IMR-90 (cell line): ENCODE measurements at regions not wholly inside any gene's neighbourhood (a gene's known extent, or its start where the extent isn't known, plus 50 kb on each side); places are given as distances from the start of the nearest gene placed in this dataset.

ENCODE experiments used
- ATAC-seq: fragments of 200-7000 bp; cut with Tn5 transposase; 2 replicates; pipeline ENCODE4 v1.9.1; 2020; ENCODE audit warnings: low read depth, mild to moderate bottlenecking, moderate library complexity
- BruUV-seq: library from RNA; stranded (reverse); fragments of 400-500 nt; replicated peaks from 2 replicates; lab custom pipeline; 2021; lab: Mats Ljungman, UMichigan
- CTCF ChIA-PET: fragments of 300-600 bp; formaldehyde crosslinking; extraction: SDS; loops from one replicate; lab custom pipeline; 2021; ENCODE audit warnings: antibody characterized with exemption; lab: Yijun Ruan, JAX
- POLR2A ChIA-PET: fragments of 300-600 bp; sonication (Branson Sonifier 250); formaldehyde crosslinking; loops from one replicate; lab custom pipeline; 2022; ENCODE audit warnings: antibody characterized with exemption; ENCODE audit not compliant: unreplicated experiment; lab: Charles Lee
- DNase-seq: peaks from one replicate; pipeline ENCODE4 v3.0.0; 2013
- H2AFZ ChIP-seq: replicated peaks from 2 replicates; pipeline ENCODE3; 2013; ENCODE audit warnings: low read length, mild to moderate bottlenecking; ENCODE audit not compliant: poor library complexity
- H2AK5ac ChIP-seq: 2 replicates; pipeline ENCODE4 v1.6.1; 2013; ENCODE audit warnings: low read depth, low read length, inconsistent platforms
- H2AK9ac ChIP-seq: replicated peaks from 2 replicates; pipeline ENCODE3; 2013; ENCODE audit warnings: mild to moderate bottlenecking, low read depth, low read length, moderate library complexity; ENCODE audit not compliant: poor library complexity
- H2BK120ac ChIP-seq: 2 replicates; pipeline ENCODE4 v1.6.1; 2013; ENCODE audit warnings: low read depth, low read length, inconsistent platforms
- H2BK15ac ChIP-seq: 3 replicates; pipeline ENCODE4 v1.6.1; 2013; ENCODE audit warnings: low read depth, low read length, inconsistent platforms
- H2BK20ac ChIP-seq: 2 replicates; pipeline ENCODE4 v1.6.1; 2013; ENCODE audit warnings: low read depth, mild to moderate bottlenecking, inconsistent platforms, low read length, moderate library complexity
- H2BK5ac ChIP-seq: 2 replicates; pipeline ENCODE4 v1.6.1; 2013; ENCODE audit warnings: mild to moderate bottlenecking, low read depth, low read length, inconsistent platforms; ENCODE audit not compliant: poor library complexity, severe bottlenecking
- H3K14ac ChIP-seq: replicated peaks from 2 replicates; pipeline ENCODE4 v1.6.1; 2013; ENCODE audit warnings: low read depth, low read length, inconsistent platforms
- H3K18ac ChIP-seq: 2 replicates; pipeline ENCODE4 v1.6.1; 2013; ENCODE audit warnings: low read depth, low read length, control low read depth
- H3K23ac ChIP-seq: 2 replicates; pipeline ENCODE4 v1.6.1; 2013; ENCODE audit warnings: low read depth, low read length, inconsistent platforms
- H3K27ac ChIP-seq: 2 replicates; pipeline ENCODE4 v1.5.1; 2013; ENCODE audit warnings: mild to moderate bottlenecking, control low read depth, low read length; ENCODE audit not compliant: insufficient read depth
- H3K27me3 ChIP-seq: 2 replicates; pipeline ENCODE4 v1.6.1; 2013; ENCODE audit warnings: low read length; ENCODE audit not compliant: control insufficient read depth, insufficient read depth
- H3K36me3 ChIP-seq: 2 replicates; pipeline ENCODE4 v1.6.1; 2013; ENCODE audit warnings: low read length, mixed read lengths; ENCODE audit not compliant: control insufficient read depth, insufficient read depth
- H3K4ac ChIP-seq: 2 replicates; pipeline ENCODE4 v1.6.1; 2013; ENCODE audit warnings: low read depth, low read length, inconsistent platforms
- H3K4me1 ChIP-seq: 2 replicates; pipeline ENCODE4 v1.6.1; 2013; ENCODE audit warnings: low read length, mixed read lengths; ENCODE audit not compliant: control insufficient read depth, insufficient read depth
- H3K4me2 ChIP-seq: 2 replicates; pipeline ENCODE4 v1.6.1; 2013; ENCODE audit warnings: low read depth, mild to moderate bottlenecking, control low read depth, low read length, moderate library complexity
- H3K4me3 ChIP-seq: 2 replicates; pipeline ENCODE4 v1.5.1; 2013; ENCODE audit warnings: low read depth, mild to moderate bottlenecking, control low read depth, low read length, moderate library complexity; ENCODE audit not compliant: insufficient read depth
- H3K56ac ChIP-seq: 2 replicates; pipeline ENCODE4 v1.6.1; 2013; ENCODE audit warnings: low read length, inconsistent platforms; ENCODE audit not compliant: insufficient read depth; ENCODE audit errors: extremely low read depth
- H3K79me1 ChIP-seq, 2 experiments: 2 replicates each; pipeline ENCODE4 v1.6.1; 2013; ENCODE audit warnings: low read length in 2 of 2, inconsistent platforms in 1 of 2, low read depth in 1 of 2
- H3K9ac ChIP-seq: 2 replicates; pipeline ENCODE4 v1.6.1; 2013; ENCODE audit warnings: low read depth, low read length, control low read depth
- H3K9me1 ChIP-seq: 2 replicates; pipeline ENCODE4 v1.6.1; 2013; ENCODE audit warnings: low read length, inconsistent platforms; ENCODE audit not compliant: insufficient read depth
- H3K9me3 ChIP-seq: 2 replicates; pipeline ENCODE4 v1.6.1; 2013; ENCODE audit warnings: low read length; ENCODE audit not compliant: control insufficient read depth, insufficient read depth
- H4K20me1 ChIP-seq: 2 replicates; pipeline ENCODE4 v1.6.1; 2013; ENCODE audit warnings: low read length, inconsistent platforms; ENCODE audit not compliant: insufficient read depth
- H4K5ac ChIP-seq: 2 replicates; pipeline ENCODE4 v1.6.1; 2013; ENCODE audit warnings: mild to moderate bottlenecking, low read depth, low read length, control low read depth
- H4K8ac ChIP-seq, 2 experiments: 2 replicates each; pipeline ENCODE4 v1.6.1; 2013; ENCODE audit warnings: low read depth in 2 of 2, low read length in 2 of 2, control low read depth in 1 of 2, inconsistent platforms in 1 of 2
- H4K91ac ChIP-seq: 2 replicates; pipeline ENCODE4 v1.6.1; 2013; ENCODE audit warnings: low read depth, low read length, inconsistent platforms; ENCODE audit not compliant: insufficient read depth
- BHLHE40 ChIP-seq: fragments of 150-350 bp; IDR thresholded peaks from 2 replicates; pipeline ENCODE4 v1.6.1; 2016; ENCODE audit warnings: mild to moderate bottlenecking, low read depth, low read length
- CEBPB ChIP-seq: IDR thresholded peaks from 2 replicates; pipeline ENCODE4 v1.6.1; 2012; ENCODE audit warnings: low read depth, low read length, improper control_type of control experiment
- CHD1 ChIP-seq: IDR thresholded peaks from 2 replicates; pipeline ENCODE4 v1.6.1; 2012; ENCODE audit warnings: low read depth, low read length, improper control_type of control experiment
- CTCF ChIP-seq: conservative IDR thresholded peaks from 2 replicates; pipeline ENCODE4 v1.5.1; 2012; ENCODE audit warnings: mild to moderate bottlenecking, low read depth, low read length, improper control_type of control experiment
- ELK1 ChIP-seq: fragments of 150-350 bp; IDR thresholded peaks from 2 replicates; pipeline ENCODE4 v1.6.1; 2016; ENCODE audit warnings: low read depth, mild to moderate bottlenecking, low read length, moderate library complexity, borderline replicate concordance
- FOS ChIP-seq: fragments of 150-350 bp; IDR thresholded peaks from 2 replicates; pipeline ENCODE4 v1.6.1; 2016; ENCODE audit warnings: low read depth, low read length
- MAFK ChIP-seq: IDR thresholded peaks from 2 replicates; pipeline ENCODE4 v1.6.1; 2012; ENCODE audit warnings: low read depth, low read length, improper control_type of control experiment
- MXI1 ChIP-seq: IDR thresholded peaks from 2 replicates; pipeline ENCODE4 v1.6.1; 2012; ENCODE audit warnings: low read depth, mild to moderate bottlenecking, low read length, moderate library complexity, borderline replicate concordance
- NFE2L2 ChIP-seq: fragments of 150-350 bp; IDR thresholded peaks from 2 replicates; pipeline ENCODE4 v1.6.1; 2016; ENCODE audit warnings: low read depth, mild to moderate bottlenecking, low read length
- POLR2A ChIP-seq: IDR thresholded peaks from 2 replicates; pipeline ENCODE4 v1.6.1; 2012; ENCODE audit warnings: mild to moderate bottlenecking, low read depth, low read length
- RAD21 ChIP-seq: IDR thresholded peaks from 2 replicates; pipeline ENCODE4 v1.6.1; 2012; ENCODE audit warnings: low read length, improper control_type of control experiment
- RCOR1 ChIP-seq: IDR thresholded peaks from 2 replicates; pipeline ENCODE4 v1.6.1; 2012; ENCODE audit warnings: mild to moderate bottlenecking, low read length, improper control_type of control experiment; ENCODE audit not compliant: insufficient replicate concordance
- RFX5 ChIP-seq: IDR thresholded peaks from 2 replicates; pipeline ENCODE4 v1.8.0; 2012; ENCODE audit warnings: low read depth, mild to moderate bottlenecking, low read length, moderate library complexity
- SMC3 ChIP-seq: fragments of 150-350 bp; IDR thresholded peaks from 2 replicates; pipeline ENCODE4 v1.6.1; 2016; ENCODE audit warnings: low read depth, mild to moderate bottlenecking, antibody characterized with exemption, low read length, moderate library complexity
- USF2 ChIP-seq: fragments of 150-350 bp; IDR thresholded peaks from 2 replicates; pipeline ENCODE4 v1.6.1; 2017; ENCODE audit warnings: mild to moderate bottlenecking, antibody characterized with exemption, low read length, low read depth
- WGBS, 2 experiments: methylation state at CpG; one replicate each; pipeline versions ENCODE4 v1.1.5 to v1.1.7; 2013; ENCODE audit warnings: missing lambda C conversion rate in 2 of 2; ENCODE audit not compliant: insufficient read length in 1 of 2; ENCODE audit errors: extremely low coverage in 2 of 2; 5-methylcytosine and 5-hydroxymethylcytosine counted together
- dilution Hi-C: fragments of 300-500 bp; cut with HindIII; formaldehyde crosslinking; loops from one replicate; pipeline ENCODE4 v1.14.3; 2018; ENCODE audit warnings: low sequenced_read_pairs; ENCODE audit not compliant: unreplicated experiment
- in situ Hi-C: fragments of 300-500 bp; cut with MboI; formaldehyde crosslinking; loops from 3 replicates; pipeline ENCODE4 v1.14.3; 2019; ENCODE audit warnings: low sequenced_read_pairs, inconsistent platforms, mixed read lengths
- intact Hi-C: fragments of 100-400 bp; cut with micrococcal nuclease; formaldehyde crosslinking; loops from 2 replicates; pipeline ENCODE4 v1.10.0; 2022

- dilution Hi-C loops, result no loop called here
- H3K56ac ChIP-seq, result no peak overlapping the region
- no peak overlapping the region for H3K27ac ChIP-seq
- CTCF ChIA-PET, result no interaction called here
- no peak overlapping the region for H3K4me2 ChIP-seq
- intact Hi-C loops, result no loop called here
- H3K23ac ChIP-seq, result no peak overlapping the region
- no peak overlapping the region for H2BK120ac ChIP-seq
- no peak overlapping the region for H4K91ac ChIP-seq
- H3K4me1 ChIP-seq, result peaks cover 2% of the 10 kb centered on the region; the same call in 1 of the 2 replicates
- H3K9me3 ChIP-seq, result no peaks in the 10 kb centered on the region
- POLR2A ChIA-PET, result no interaction called here
- H3K9ac ChIP-seq, result no peak overlapping the region
- no peak overlapping the region for H2AK9ac ChIP-seq
- H4K5ac ChIP-seq, result no peak overlapping the region
- no peaks in the 10 kb centered on the region for H3K36me3 ChIP-seq
- no peak overlapping the region for H3K4me3 ChIP-seq
- H2BK20ac ChIP-seq, result peak overlapping the region; percentile 65; the same call in 1 of the 2 replicates
- no peak overlapping the region for H3K18ac ChIP-seq
- no peaks in the 10 kb centered on the region for H3K79me1 ChIP-seq
- H3K27me3 ChIP-seq, result no peaks in the 10 kb centered on the region
- no peak overlapping the region for H2BK5ac ChIP-seq
- no peaks in the 10 kb centered on the region for H3K9me1 ChIP-seq
- no CpG with 5 or more reads among the region's 1 CpG for WGBS, 2 experiments
- in situ Hi-C loops, result no loop called here
- no peak overlapping the region for H3K4ac ChIP-seq
- ATAC-seq (no peak), DNase-seq (peak; percentile 27)
- H4K8ac ChIP-seq, result no peak overlapping the region
- no TSS peak for BruUV-seq
- no peak overlapping the region for H2BK15ac ChIP-seq
- no peak overlapping the region for H3K14ac ChIP-seq
- no peaks in the 10 kb centered on the region for H4K20me1 ChIP-seq
- H2AK5ac ChIP-seq, result no peak overlapping the region
- TF ChIP-seq CEBPB (no peak), RAD21 (no peak), USF2 (no peak), FOS (no peak), CHD1 (no peak), POLR2A (no peak), RFX5 (no peak), NFE2L2 (no peak), RCOR1 (no peak), MAFK (no peak), BHLHE40 (no peak), MXI1 (no peak), SMC3 (no peak), CTCF (no peak), ELK1 (no peak)
- H2AFZ ChIP-seq, result no peak overlapping the region
Measured at GRCh38 chr18:40812981-40813515, 1142.0 kb upstream of the PIK3C3 start.
